ENCODE measurements at regions not wholly inside any gene's neighbourhood (a gene's known extent, or its start where the extent isn't known, plus 50 kb on each side); places are given as distances from the start of the nearest gene placed in this dataset.
A peak's percentile ranks its signal among the peaks of the same experiment; 100 is the strongest.
"Not testable (repeated sequence)": the region's sequence is repeated elsewhere in the genome, so short reads cannot be mapped to it uniquely, and the experiment has no call there.

DNA sequence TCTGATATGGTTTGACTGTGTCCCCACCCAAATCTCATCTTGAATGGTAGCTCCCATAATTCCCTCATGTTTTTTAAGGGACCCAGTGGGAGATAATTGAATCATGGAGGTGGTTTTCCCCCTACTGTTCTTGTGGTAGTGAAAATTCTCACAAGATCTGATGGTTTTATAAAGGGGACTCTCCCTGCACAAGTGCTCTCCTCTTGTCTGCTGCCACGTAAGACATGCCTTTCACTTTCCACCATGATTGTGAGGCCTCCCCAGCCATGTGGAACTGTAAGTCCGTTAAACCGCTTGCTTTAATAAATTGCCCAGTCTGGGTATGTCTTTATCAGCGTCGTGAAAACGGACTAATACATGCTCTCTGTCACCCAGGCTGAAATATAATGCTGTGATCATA is 200.9 kb upstream of the SLIT2 start:
- DNase-seq (ENCODE audit: low read depth), result no peak

DNA sequence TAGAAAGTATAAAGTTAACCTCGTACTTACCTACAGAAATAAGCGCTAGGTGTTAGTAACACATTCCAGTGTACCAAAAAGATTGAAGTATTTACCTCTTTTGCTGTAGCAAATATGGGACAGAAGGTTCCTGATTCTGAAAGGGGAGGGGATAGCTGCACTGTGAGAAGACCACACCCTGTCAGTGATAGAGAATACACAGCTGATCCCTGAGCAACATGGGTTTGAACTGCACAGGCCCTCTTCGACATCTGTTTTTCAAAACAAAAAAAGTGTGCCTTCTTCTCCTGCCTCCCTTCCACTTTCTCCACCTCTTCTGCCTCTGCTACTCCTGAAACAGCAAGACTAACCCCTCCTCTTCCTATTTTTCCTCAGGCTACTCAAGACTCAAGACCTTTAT is 201.8 kb upstream of the SLIT2 start:
- no peak for DNase-seq (ENCODE audit: low read depth)

DNA sequence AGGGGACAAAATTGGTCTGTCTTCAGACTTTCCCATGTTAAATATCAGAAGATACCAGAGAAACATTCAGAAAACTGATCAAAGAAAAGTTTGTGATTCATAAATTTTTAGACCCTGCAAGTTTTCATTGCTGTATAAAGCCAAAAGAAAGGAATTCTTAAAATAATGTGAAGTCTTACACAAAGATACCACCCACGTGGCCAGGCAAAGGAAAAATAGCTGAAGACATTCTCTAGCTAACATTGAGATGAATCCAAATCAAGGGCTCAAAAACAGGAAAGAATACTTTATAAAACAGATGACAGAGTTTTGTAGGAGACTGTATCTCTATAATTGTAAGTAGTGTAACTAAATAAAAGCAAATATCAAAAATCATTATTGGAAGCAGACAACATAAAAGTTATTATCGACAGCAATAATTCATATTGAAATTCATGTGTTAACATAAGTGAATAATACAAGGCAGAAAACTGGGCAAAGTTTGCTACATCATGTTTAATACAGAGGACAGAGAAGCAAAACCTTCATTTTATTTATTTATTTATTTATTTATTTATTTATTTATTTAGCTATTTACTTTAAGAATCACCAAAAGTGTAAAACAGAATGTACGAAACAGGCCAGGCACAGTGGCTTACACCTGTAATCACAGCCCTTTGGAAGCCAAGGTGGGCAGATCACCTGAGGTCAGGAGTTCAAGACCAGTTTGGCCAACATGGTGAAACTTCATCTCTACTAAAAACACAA is 204.6 kb upstream of the SLIT2 start:
- no peak for DNase-seq (ENCODE audit: low read depth)

DNA sequence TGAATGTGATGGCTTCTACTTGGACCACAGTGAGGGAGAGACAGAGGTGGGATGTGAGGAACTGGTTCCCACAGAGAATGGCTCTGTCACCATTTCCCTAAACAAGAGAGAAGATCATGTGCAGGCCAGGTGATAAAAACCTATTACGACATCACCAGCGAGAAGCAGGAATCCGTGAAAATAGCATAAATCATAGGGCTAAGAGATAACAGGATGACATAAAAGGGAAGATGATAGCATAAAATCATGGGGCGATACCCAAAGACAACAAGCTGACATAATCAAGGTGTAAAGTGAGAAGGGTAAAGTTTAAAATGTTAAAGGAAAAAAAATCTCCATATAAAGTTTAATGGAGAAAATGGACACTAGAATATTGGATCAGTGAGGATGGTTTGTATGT is 205.5 kb upstream of the SLIT2 start:
- no peak for DNase-seq (ENCODE audit: low read depth)

DNA sequence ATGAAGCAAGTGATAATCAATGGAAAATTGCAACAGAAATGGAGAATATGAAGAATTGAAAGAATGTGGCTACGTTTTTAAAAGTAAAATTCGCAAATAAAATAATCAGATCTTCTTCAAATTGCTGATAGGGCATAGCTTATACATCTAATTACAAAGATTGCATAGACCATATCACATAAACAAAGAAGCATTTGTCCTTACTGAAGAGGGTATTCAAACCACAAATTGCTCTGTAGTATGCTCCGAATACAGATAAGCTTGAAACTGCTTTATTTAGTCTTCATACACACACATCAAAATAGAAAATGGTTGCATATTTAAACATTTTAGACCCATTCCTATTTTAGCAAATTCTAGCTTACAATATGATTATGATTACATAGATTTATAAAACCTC is 206.7 kb upstream of the SLIT2 start:
- no peak for DNase-seq (ENCODE audit: low read depth)

DNA sequence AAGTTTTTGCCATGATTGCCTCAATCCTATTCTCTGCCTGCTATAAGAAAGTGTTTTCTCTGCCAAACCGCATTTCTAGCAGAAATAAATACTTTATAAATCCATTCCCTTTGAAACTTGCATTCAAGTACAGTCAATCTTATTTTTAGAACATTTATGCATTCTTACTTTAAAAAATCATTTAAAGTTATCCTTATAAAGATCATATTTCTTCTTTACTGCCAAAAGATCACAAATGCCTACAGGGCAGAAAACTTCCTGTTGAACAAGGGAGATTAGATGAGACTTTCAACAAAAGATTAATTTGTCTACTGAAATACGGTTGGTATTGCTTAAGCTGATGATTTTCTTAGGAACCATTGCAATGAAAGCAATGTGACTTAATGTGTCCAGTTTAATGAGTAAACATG is 207.2 kb upstream of the SLIT2 start:
- peak; percentile 78 for DNase-seq (ENCODE audit: low read depth)

DNA sequence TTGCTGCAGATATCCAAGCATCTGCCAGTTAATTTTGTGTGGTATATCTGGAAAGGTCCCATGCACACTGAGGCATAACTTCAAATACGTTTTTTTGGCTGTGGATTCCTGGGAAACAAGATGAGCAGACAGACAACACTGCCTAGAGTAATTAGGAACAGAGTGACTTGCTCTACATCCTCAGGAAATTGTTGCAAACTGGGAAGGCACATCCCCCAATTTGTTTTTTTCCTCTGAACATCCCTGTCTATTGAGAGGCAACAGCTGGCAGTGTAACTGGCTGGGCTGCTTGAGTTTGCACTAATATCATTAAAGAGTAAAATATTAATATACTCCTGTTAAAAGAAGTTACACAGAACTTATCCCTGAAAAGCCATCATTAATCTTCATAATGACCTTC is 207.7 kb upstream of the SLIT2 start:
- DNase-seq (ENCODE audit: low read depth), result no peak

DNA sequence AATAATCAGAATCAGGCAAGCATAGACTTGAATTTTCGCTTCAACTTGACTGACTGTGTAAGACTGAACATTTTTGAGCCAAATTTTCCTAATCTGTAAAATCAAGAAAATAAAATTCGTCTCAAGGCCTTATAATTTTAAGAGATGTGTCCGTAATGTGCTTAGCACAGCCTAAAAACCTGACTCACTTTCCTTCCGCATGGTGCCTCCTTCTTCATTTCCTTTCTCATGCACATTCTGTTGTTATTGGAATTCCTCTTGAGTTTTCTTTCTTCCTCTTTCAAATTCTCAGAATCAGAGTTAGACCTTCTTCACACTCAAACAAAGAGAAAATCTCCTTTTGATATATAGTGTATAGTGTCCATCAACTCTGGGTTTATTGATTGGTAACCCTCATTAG is 208.9 kb upstream of the SLIT2 start:
- no peak for DNase-seq (ENCODE audit: low read depth)

DNA sequence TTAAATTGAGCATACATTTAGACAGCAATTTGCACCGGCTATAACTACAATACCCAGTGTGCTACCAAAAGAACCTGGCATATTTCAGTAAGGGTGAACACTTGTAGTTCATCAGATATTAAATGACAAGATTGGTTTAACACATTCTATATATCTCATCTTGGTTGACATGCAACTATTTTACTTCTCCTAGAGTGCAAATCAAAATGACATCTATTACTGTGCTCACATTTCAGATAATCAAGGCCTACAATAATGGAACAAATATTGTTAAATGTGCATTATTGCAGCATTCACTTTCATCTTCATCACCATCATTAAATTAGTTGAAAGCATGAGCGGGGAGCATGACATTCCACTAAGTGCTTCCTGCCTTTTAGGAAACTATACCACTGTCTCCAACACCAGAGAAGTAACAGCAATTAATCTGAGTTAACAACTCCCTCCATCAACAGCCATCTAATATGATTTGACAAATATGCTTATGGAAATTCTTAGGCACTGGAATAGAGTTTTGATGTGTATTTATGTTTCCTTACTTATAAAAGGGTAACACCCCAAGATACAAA is 209.8 kb upstream of the SLIT2 start:
- no peak for DNase-seq (ENCODE audit: low read depth)

DNA sequence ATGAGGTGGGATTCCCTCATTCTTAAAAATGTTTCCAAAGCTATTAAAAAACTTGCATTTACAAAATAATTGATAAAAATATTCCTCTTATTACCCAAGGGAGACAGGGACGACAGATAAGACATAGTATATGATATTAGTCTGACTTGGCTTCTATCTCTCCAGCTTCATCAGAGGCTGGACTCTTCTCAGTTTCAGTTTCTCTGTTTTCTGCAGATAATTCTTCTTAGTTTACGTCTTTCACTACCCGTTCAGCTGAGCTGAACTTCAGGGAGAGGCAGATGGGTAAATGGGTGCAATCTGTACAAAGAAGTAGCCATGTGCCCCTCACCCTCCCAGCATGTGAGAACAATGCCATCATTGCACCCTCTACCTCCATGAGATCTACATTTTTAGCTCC is 214.0 kb upstream of the SLIT2 start:
- no peak for DNase-seq (ENCODE audit: low read depth)

DNA sequence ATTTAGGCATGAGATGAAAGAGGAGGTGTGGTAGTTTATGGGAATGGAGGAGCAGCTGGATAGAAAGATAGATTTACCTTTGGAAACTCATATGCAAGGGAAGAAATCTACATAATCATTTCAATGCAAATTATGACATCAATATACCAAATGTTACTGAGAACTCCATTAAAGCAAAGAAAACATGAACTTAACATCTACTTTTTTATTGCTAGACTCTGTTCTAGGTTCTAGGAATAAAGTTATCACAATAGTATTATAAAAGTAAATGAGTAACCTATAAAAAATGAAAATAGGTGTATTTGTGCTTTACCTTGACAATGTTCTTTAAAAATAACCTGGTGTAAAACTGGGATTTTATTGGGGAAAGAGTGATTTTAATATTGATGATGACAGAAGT is 221.6 kb upstream of the SLIT2 start:
- no peak for DNase-seq (ENCODE audit: low read depth)

DNA sequence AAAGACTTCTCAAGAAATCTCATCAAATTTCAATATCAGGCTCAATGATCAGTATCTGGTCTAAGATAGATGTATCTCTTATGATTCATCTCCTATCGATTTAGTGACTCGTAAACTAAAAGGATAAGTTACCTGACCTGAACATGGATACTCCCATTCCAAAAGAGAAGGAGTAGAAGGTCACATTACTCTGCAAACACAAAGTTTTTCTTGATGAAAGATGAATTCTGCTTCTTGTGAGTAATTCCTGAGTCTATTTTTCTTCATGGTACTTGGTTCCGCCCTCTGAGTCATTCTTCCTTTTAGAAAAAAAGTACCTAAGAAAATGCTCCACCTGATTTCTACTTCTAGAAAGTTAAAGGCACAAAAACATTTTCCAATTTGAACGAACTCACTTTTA is 223.1 kb upstream of the SLIT2 start:
- no peak for DNase-seq (ENCODE audit: low read depth)

DNA sequence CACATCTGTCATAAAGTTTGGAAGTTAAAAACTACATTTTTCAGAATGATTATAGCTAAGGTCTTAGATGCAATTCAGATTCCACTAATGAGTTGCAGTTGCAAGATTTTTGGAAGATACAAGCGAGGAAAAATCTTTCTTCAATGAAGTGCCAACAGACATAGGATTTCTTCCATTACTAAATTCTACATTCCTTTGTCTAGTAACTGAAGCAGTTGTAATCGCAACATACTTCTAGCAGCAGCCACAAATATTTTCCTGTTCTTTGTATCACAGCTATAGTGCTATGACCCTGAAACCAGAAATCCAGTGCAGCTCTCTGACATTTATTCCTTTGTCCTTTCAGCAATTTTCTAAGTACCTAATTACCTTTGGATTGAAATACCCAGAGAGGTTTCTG is 225.2 kb upstream of the SLIT2 start:
- DNase-seq (ENCODE audit: low read depth), result peak; percentile 60

DNA sequence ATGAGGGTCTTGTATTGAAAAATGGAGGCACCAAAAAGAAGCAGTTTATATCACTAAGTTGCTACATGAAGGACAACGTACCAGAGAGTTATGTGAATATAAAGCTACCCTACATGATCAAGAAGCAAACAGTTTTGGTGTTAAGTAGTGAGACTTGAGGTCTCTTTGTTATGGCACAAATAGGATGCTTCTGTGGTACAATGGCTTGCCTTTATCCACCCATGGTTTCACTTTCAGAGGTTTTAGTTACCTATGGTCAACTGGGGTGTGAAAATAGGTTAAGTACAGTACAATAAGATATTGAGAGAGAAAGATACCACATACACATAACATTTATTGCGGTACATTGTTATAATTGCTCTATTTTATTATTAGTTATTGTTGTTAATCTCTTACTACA is 229.2 kb upstream of the SLIT2 start:
- DNase-seq (ENCODE audit: low read depth), result no peak

DNA sequence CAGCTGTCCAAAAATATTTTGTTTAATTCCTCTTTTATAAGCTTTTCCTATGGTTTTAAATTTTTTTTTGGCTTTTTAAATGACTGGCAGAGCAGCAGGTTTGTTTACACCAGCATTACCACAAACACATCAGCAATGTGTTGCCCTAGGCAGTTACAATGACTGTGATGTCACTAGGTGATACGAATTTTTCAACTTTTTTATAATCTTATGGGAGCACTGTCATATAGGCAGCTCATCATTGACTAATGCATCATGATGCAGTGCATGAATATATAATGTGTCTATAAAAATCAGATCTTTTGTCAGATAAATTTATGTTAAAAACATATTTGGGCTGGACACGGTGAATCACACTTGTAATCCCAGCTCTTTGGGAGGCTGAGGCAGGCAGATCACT is 231.6 kb upstream of the SLIT2 start:
- no peak for DNase-seq (ENCODE audit: low read depth)

DNA sequence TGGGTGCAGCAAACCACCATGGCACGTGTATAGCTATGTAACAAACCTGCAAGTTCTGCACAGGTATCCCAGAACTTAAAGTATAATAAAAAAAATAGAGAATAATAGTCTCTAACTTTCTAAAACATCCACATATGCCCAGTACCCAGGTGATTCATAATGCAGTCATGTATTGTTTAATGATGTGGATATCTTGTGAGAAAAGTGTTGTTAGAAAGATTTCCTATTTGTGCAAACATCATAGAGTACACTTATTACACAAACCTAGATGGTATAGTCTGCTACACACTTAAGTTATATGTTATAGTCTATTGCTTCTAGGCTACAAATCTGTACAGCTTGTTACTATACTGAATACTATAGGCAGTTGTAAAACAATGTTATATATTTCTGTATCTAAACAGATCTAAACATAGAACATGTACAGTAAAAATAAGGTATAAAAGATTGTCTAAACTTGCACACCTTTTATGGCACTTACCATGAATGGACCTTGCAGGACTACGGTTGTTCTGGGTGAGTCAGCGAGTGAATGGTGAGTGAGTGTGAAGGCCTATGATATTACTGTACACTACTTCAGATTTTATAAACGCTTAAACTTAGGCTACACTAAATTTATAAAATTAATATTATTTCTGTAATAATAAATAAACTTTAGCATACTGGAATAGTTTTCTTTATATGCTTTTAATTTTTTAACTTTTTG is 232.2 kb upstream of the SLIT2 start:
- DNase-seq (ENCODE audit: low read depth), result no peak

DNA sequence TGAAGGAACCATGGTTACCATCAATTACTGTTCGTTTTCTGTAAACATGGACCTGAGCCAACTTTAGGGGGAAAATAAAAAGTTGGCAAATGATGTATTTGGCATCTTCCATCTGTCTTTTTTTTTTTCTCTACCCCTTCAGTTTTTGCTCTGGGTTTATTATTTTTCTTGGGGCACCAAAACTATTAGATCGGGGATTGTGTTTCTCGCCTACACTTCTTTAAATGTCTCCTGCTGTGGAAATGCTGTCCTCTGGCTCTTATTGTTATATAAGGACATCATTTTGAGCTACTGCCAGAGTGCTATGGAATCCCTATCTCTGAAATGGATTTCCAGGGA is 234.0 kb upstream of the SLIT2 start:
- peak; percentile 9 for DNase-seq (ENCODE audit: low read depth)

DNA sequence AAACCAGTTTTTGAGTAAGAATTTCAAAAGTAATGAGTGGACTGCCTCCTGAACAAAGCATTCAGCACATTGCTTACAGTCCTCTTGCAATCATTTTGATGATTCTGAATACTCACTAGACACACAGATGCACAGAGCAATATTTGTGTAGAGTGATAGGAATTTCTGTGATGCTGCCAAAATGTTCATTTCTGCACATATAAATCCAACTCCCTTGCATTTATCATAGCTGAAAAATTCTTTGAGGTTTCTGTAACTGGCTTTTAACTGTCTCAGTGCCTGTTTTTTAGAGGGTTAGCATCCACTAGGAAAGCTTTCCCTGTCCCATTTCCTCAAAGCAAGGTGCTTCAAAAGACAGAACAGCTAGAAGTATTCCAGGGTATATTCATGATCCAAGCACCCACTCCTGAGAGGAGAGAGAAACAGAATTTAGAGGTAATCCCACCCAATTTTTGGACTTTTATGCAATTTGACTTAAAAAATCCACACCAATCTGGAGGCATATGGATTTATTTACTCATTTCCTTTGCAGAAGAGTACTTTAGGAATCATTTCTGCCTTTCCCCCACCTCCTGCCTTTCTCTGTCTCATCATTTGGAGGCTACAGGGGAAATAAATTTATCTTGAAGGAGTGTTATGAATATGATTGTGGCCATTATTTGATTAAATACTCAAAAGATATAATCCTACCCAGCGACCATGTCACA is 234.5 kb upstream of the SLIT2 start:
- peak; percentile 81 for DNase-seq (ENCODE audit: low read depth)

DNA sequence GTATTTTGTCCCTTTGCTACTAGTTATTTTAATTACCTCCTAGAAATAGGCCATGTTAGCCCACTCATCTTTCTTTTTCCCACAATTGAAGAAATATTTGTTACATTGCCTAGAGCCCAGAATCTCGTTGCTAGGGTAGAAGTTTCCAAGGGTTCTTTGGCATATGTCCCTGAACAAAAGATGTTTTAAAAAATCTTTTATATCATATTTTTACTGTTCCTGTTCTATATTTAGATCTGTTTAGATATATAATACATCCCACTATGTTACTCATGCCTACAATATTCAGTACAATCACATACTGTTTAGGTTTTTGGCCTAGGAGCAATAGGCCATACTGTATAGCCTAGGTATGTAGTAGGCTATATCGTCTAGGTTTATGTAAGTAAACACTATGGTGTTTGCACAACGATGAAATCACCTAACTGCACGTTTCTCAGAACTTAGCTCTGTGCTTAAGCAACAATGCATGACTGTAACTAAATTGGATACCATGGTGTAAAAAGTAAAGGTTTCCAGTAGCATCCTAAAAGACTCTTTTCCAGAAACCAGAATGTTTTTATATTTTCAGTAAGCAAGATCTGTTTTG is 236.0 kb upstream of the SLIT2 start:
- DNase-seq (ENCODE audit: low read depth), result peak; percentile 61

DNA sequence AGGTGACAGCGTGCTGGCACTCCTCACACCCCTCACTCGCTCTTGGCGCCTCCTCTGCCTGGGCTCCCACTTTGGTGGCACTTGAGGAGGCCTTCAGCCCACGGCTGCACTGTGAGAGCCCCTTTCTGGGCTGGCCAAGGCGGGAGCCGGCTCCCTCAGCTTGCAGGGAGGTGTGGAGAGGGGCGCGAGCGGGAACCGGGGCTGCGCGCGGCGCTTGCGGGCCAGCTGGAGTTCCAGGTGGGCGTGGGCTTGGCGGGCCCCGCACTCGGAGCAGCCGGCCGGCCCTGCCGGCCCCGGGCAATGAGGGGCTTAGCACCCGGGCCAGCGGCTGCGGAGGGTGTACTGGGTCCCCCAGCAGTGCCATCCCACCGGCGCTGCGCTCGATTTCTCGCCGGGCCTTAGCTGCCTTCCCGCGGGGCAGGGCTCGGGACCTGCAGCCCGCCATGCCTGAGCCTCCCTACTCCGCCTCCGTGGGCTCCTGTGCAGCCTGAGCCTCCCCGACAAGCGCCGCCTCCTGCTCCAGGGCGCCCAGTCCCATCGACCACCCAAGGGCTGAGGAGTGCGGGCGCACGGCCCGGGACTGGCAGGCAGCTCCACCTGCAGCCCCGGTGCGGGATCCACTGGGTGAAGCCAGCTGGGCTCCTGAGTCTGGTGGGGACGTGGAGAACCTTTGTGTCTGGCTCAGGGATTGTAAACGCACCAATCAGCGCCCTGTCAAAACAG is 247.7 kb upstream of the SLIT2 start:
- not testable (repeated sequence) for DNase-seq (ENCODE audit: low read depth)

DNA sequence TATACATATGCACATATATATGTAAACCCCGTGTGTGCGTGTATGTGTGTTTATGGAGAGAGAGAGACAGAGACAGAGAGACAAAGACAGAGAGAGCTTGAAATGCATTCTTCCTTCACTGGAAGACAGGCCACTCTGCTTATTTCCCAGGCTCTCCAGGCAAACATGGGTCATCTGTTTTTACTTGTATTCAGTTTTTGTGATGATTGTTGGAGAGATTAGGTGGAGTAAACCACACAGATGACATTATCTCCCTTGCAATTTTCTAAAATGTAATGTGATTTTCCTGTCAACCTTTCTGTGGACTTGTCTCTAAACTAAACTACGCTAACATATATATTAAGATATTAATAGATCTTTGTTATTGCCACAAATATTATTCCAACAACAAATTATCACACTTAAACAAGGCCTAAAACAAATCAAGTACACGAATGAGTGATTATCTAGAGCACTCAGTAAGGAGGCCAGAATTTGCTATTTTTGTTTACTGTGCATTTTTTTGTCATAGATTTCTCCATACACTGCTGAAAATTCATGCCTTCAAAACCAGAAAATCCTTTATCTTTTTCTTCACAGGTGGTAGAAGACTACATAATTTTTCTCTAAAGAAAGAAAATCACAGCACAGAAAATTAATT is 251.8 kb upstream of the SLIT2 start:
- no peak for DNase-seq (ENCODE audit: low read depth)

DNA sequence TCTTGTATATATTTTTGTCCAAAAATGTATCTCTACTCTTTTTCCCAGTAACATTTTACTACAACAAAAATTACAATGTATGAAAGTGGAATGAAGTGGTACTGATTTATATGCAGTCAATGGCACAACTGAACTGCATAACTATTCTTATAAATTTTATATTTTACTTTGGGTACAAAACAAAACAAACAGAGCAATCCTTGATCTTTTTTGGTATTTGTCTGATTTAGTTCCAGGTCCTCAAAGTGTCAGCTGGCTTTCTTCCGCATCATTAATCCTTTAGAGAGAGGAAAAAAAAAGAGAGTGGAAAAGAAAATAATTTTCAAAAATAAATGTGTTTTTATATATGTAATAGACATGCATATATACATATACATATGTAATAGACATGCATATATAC is 252.4 kb upstream of the SLIT2 start:
- DNase-seq (ENCODE audit: low read depth), result no peak
